Lower leg skin (tissue), 3 donors: ENCODE measurements at regions not wholly inside any gene's neighbourhood (a gene's known extent, or its start where the extent isn't known, plus 50 kb on each side); places are given as distances from the start of the nearest gene placed in this dataset.

Experiments
- POLR2A ChIP-seq, 2 donors: fragments of 450-650 bp; IDR thresholded peaks; one replicate each; pipeline ENCODE4 v1.6.1; 2016 to 2017; ENCODE audit warnings: antibody characterized with exemption in 2 of 2, mild to moderate bottlenecking in 1 of 2, moderate library complexity in 1 of 2
- TF ChIP-seq, protein P1 (sequence below), 3 donors: fragments of 450-650 bp; IDR thresholded peaks; one replicate each; pipeline ENCODE4 v1.5.1; 2016; ENCODE audit warnings: antibody characterized with exemption in 3 of 3, mild to moderate bottlenecking in 3 of 3, moderate library complexity in 2 of 3

DNA sequence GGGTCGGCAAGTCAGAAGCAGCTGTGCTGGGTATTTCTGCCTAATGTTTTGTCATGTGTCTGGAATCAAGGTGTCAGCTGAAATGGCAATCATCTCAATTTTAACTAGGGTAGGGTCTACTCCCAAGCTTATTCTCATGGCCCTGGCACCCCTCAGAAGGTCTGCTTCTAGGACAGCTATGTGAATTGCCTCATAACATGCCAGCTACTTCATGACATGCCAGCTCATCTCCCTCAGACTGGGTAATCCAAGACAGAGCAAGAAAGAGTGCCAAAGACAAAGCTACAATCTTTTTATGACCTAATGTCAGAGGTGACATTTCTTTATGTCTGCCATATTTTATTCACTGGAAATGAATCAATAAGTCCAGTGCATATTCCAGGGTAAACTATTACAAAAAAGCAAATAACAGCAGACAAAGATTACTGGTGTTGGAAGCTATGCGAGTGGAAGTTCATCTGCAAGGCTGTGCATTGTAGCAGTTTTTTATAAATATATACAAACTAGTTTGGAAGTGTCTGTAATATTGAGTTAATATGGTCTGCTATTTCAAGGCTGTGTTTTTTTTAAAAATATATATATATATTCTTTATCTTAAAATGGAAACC is 153.3 kb downstream of the FSIP2 start:
- TF ChIP-seq, protein P1, sequence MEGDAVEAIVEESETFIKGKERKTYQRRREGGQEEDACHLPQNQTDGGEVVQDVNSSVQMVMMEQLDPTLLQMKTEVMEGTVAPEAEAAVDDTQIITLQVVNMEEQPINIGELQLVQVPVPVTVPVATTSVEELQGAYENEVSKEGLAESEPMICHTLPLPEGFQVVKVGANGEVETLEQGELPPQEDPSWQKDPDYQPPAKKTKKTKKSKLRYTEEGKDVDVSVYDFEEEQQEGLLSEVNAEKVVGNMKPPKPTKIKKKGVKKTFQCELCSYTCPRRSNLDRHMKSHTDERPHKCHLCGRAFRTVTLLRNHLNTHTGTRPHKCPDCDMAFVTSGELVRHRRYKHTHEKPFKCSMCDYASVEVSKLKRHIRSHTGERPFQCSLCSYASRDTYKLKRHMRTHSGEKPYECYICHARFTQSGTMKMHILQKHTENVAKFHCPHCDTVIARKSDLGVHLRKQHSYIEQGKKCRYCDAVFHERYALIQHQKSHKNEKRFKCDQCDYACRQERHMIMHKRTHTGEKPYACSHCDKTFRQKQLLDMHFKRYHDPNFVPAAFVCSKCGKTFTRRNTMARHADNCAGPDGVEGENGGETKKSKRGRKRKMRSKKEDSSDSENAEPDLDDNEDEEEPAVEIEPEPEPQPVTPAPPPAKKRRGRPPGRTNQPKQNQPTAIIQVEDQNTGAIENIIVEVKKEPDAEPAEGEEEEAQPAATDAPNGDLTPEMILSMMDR (IDR thresholded peaks at IDR 0.05) = no peak
- no peak for TF ChIP-seq POLR2A (IDR thresholded peaks at IDR 0.05)
